HCT116 (cell line): ENCODE measurements at regions not wholly inside any gene's neighbourhood (a gene's known extent, or its start where the extent isn't known, plus 50 kb on each side); places are given as distances from the start of the nearest gene placed in this dataset.

Experiments used
- EZH2phosphoT487 ChIP-seq: fragments of 200-600 bp; IDR thresholded peaks from 2 replicates; pipeline ENCODE4 v1.6.1; 2018; ENCODE audit warnings: antibody characterized with exemption, borderline replicate concordance
- FOSL1 ChIP-seq: IDR thresholded peaks from 2 replicates; pipeline ENCODE4 v1.6.1; 2012; ENCODE audit warnings: low read depth
- POLR2A ChIP-seq: IDR thresholded peaks from 2 replicates; pipeline ENCODE4 v1.7.0; 2011; ENCODE audit warnings: borderline replicate concordance; ENCODE audit not compliant: insufficient read depth, insufficient read length; ENCODE audit errors: extremely low read depth
- POLR2AphosphoS5 ChIP-seq: IDR thresholded peaks from 2 replicates; pipeline ENCODE4 v1.6.1; 2011; ENCODE audit warnings: mild to moderate bottlenecking, low read depth, low read length, moderate library complexity
- RAD21 ChIP-seq: IDR thresholded peaks from 2 replicates; pipeline ENCODE4 v1.6.1; 2012; ENCODE audit warnings: low read depth, mild to moderate bottlenecking
- TF ChIP-seq, protein P1 (sequence below): IDR thresholded peaks from 2 replicates; pipeline ENCODE4 v1.6.1; 2011; ENCODE audit warnings: mild to moderate bottlenecking, low read length, moderate library complexity; ENCODE audit not compliant: insufficient replicate concordance; ENCODE audit errors: extremely low read depth
- TF ChIP-seq, protein P2 (sequence below), 3 experiments: fragments of 200-600 bp in 1 of 3; sonication (generic) in 1 of 3; IDR thresholded peaks in 2 of 3; conservative IDR thresholded peaks in 1 of 3; 2 replicates each; pipeline ENCODE4 v1.5.1; 2012 to 2017; ENCODE audit warnings: low read depth in 2 of 3, low read length in 2 of 3, antibody characterized with exemption in 1 of 3, borderline replicate concordance in 1 of 3, control low read depth in 1 of 3, mild to moderate bottlenecking in 1 of 3, mixed read lengths in 1 of 3, mixed run types in 1 of 3, moderate library complexity in 1 of 3; ENCODE audit not compliant: insufficient read depth in 1 of 3
- TF ChIP-seq, protein P3 (sequence below): IDR thresholded peaks from 2 replicates; pipeline ENCODE4 v1.6.1; 2012; ENCODE audit warnings: low read depth

DNA sequence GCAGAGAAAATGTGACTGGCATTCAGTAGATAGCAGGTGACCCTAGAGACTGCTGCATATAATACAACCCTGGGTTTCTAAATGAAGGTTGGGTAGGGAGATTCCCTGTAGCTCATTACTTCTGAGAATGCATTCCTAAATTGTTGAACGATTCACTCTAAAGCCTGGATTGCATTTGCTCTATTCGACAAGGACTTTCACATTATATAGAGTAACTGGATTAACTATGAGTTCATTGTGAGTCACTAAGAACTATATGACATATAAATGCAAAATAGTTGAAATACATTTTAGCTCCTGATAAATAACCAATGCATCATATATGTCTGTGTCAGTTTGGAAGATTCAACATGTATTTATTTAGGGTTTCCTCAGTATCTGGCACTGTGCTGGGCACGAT is 294.7 kb upstream of the CCDC54 start:
- no peak for TF ChIP-seq POLR2A
- no peak for TF ChIP-seq POLR2AphosphoS5
- TF ChIP-seq, protein P1, sequence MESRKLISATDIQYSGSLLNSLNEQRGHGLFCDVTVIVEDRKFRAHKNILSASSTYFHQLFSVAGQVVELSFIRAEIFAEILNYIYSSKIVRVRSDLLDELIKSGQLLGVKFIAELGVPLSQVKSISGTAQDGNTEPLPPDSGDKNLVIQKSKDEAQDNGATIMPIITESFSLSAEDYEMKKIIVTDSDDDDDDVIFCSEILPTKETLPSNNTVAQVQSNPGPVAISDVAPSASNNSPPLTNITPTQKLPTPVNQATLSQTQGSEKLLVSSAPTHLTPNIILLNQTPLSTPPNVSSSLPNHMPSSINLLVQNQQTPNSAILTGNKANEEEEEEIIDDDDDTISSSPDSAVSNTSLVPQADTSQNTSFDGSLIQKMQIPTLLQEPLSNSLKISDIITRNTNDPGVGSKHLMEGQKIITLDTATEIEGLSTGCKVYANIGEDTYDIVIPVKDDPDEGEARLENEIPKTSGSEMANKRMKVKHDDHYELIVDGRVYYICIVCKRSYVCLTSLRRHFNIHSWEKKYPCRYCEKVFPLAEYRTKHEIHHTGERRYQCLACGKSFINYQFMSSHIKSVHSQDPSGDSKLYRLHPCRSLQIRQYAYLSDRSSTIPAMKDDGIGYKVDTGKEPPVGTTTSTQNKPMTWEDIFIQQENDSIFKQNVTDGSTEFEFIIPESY: no peak
- no peak for TF ChIP-seq RAD21
- TF ChIP-seq, protein P2, sequence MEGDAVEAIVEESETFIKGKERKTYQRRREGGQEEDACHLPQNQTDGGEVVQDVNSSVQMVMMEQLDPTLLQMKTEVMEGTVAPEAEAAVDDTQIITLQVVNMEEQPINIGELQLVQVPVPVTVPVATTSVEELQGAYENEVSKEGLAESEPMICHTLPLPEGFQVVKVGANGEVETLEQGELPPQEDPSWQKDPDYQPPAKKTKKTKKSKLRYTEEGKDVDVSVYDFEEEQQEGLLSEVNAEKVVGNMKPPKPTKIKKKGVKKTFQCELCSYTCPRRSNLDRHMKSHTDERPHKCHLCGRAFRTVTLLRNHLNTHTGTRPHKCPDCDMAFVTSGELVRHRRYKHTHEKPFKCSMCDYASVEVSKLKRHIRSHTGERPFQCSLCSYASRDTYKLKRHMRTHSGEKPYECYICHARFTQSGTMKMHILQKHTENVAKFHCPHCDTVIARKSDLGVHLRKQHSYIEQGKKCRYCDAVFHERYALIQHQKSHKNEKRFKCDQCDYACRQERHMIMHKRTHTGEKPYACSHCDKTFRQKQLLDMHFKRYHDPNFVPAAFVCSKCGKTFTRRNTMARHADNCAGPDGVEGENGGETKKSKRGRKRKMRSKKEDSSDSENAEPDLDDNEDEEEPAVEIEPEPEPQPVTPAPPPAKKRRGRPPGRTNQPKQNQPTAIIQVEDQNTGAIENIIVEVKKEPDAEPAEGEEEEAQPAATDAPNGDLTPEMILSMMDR (IDR thresholded peaks at IDR 0.05 in 2 of 3, conservative IDR thresholded peaks at IDR 0.05 in 1 of 3; ENCODE audit: borderline replicate concordance in 1 of 3, insufficient read depth in 1 of 3, low read depth in 2 of 3, low read length in 2 of 3): no peak
- no peak for TF ChIP-seq EZH2phosphoT487
- no peak for TF ChIP-seq FOSL1
- TF ChIP-seq, protein P3, sequence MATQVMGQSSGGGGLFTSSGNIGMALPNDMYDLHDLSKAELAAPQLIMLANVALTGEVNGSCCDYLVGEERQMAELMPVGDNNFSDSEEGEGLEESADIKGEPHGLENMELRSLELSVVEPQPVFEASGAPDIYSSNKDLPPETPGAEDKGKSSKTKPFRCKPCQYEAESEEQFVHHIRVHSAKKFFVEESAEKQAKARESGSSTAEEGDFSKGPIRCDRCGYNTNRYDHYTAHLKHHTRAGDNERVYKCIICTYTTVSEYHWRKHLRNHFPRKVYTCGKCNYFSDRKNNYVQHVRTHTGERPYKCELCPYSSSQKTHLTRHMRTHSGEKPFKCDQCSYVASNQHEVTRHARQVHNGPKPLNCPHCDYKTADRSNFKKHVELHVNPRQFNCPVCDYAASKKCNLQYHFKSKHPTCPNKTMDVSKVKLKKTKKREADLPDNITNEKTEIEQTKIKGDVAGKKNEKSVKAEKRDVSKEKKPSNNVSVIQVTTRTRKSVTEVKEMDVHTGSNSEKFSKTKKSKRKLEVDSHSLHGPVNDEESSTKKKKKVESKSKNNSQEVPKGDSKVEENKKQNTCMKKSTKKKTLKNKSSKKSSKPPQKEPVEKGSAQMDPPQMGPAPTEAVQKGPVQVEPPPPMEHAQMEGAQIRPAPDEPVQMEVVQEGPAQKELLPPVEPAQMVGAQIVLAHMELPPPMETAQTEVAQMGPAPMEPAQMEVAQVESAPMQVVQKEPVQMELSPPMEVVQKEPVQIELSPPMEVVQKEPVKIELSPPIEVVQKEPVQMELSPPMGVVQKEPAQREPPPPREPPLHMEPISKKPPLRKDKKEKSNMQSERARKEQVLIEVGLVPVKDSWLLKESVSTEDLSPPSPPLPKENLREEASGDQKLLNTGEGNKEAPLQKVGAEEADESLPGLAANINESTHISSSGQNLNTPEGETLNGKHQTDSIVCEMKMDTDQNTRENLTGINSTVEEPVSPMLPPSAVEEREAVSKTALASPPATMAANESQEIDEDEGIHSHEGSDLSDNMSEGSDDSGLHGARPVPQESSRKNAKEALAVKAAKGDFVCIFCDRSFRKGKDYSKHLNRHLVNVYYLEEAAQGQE: no peak
